Esophagus squamous epithelium (tissue), 5 donors: ENCODE measurements at regions not wholly inside any gene's neighbourhood (a gene's known extent, or its start where the extent isn't known, plus 50 kb on each side); places are given as distances from the start of the nearest gene placed in this dataset.
A peak's percentile ranks its signal among the peaks of the same experiment; 100 is the strongest.

ENCODE experiments used
- DNase-seq: peaks from one replicate; lab custom pipeline; 2025; lab: John Stamatoyannopoulos, UW
- H3K27ac ChIP-seq, 4 donors: fragments of 200-600 bp; sonication (generic); one replicate each; pipeline ENCODE4 v1.5.1; 2016 to 2019; ENCODE audit warnings: mild to moderate bottlenecking in 1 of 4
- H3K27me3 ChIP-seq, 4 donors: fragments of 200-600 bp; sonication (generic); 1 replicate in 3 of 4; 2 replicates in 1 of 4; pipeline versions ENCODE4 v1.5.1 to v1.6.0; 2017 to 2021; ENCODE audit warnings: antibody characterized with exemption in 1 of 4
- H3K36me3 ChIP-seq, 3 donors: fragments of 200-600 bp; sonication (generic); one replicate each; pipeline ENCODE4 v1.5.1; 2016 to 2019
- H3K4me1 ChIP-seq, 3 donors: fragments of 200-600 bp; sonication (generic); one replicate each; pipeline ENCODE4 v1.5.1; 2017 to 2019
- H3K4me3 ChIP-seq, 4 donors: fragments of 200-600 bp; sonication (generic); 1 replicate in 3 of 4; 2 replicates in 1 of 4; pipeline ENCODE4 v1.5.1; 2016 to 2019; ENCODE audit warnings: mild to moderate bottlenecking in 2 of 4, moderate library complexity in 1 of 4
- H3K9me3 ChIP-seq, 3 donors: fragments of 200-600 bp; sonication (generic); one replicate each; pipeline ENCODE4 v1.5.1; 2016 to 2019
- POLR2A ChIP-seq, 4 donors: fragments of 450-650 bp; IDR thresholded peaks; one replicate each; pipeline ENCODE4 v1.6.1; 2017; ENCODE audit warnings: antibody characterized with exemption in 4 of 4, mild to moderate bottlenecking in 4 of 4, moderate library complexity in 3 of 4
- WGBS, 2 donors: methylation state at CpG; one replicate each; pipeline ENCODE4 v1.1.5; 2018; 5-methylcytosine and 5-hydroxymethylcytosine counted together
- intact Hi-C: fragments of 100-400 bp; cut with DNase I; formaldehyde crosslinking; loops from one replicate; pipeline ENCODE4 v1.15.0; 2022
- TF ChIP-seq, protein P1 (sequence below), 6 experiments: fragments of 450-650 bp in 4 of 6; fragments of 200-600 bp in 2 of 6; sonication (generic) in 2 of 6; IDR thresholded peaks; one replicate each; pipeline ENCODE4 v1.5.1; 2016 to 2019; ENCODE audit warnings: antibody characterized with exemption in 6 of 6, mild to moderate bottlenecking in 4 of 6, moderate library complexity in 4 of 6
- donor health status: DM: yes; HTN: yes; CAD: no.

DNA sequence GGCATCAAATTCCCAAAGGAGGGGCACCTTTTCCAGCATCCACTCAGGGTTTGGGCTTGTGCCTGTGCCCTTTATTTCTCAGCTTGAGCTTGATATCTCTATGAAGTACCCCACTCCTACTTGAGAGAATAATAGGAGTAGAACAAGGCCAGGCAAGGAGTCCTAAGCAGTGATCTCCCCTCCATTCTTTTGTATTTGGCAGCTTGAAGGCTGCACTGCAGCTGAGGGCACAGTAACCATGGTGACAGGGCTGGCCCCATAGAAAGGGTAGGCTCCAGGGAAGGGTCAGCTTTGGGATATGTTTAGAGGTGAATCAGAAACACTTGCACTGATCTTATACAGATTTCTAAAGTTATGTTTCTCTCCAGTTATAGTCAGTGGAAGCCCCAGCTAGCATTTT is 145.4 kb upstream of the SLC24A5 start:
- no peak for DNase-seq
- no peak overlapping the region for H3K27ac ChIP-seq

DNA sequence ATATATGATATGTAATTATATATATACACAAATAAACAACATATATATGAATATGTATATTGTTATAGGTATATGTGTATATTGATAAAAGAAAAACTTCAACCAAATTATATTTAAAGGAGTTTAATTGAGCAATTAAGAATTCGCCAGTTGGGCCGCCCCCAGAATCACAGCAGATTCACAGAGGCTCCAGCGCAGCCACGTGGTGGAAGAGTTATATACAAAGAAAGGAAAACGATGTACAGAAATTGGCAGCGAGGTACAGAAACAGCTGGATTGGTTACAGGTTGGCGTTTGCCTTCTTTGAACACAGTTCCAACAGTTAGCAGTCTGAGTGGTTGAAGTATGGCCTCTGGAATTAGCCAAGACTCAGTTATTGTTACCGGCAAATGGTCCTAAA is 137.3 kb upstream of the SLC24A5 start:
- Histone ChIP-seq H3K27ac (no peak overlapping the region), H3K9me3 (no peaks in the 10 kb centered on the region), H3K36me3 (no peaks in the 10 kb centered on the region), H3K4me3 (no peak overlapping the region), H3K4me1 (no peaks in the 10 kb centered on the region), H3K27me3 (peaks cover 0 to 16% (median 0%) of the 10 kb centered on the region in 4 donors)
- WGBS, 2 donors: 49 to 67% methylated on average over 8 of the region's 8 CpGs
- intact Hi-C loops: loop anchor here (10.0 kb wide), 2 partner anchors 269 to 509 kb away; partner anchors contain the start of gene SEMA6D
- TF ChIP-seq, protein P1, sequence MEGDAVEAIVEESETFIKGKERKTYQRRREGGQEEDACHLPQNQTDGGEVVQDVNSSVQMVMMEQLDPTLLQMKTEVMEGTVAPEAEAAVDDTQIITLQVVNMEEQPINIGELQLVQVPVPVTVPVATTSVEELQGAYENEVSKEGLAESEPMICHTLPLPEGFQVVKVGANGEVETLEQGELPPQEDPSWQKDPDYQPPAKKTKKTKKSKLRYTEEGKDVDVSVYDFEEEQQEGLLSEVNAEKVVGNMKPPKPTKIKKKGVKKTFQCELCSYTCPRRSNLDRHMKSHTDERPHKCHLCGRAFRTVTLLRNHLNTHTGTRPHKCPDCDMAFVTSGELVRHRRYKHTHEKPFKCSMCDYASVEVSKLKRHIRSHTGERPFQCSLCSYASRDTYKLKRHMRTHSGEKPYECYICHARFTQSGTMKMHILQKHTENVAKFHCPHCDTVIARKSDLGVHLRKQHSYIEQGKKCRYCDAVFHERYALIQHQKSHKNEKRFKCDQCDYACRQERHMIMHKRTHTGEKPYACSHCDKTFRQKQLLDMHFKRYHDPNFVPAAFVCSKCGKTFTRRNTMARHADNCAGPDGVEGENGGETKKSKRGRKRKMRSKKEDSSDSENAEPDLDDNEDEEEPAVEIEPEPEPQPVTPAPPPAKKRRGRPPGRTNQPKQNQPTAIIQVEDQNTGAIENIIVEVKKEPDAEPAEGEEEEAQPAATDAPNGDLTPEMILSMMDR (IDR thresholded peaks at IDR 0.05): peak in 1 of 6 experiments; percentile 27
- TF ChIP-seq POLR2A (IDR thresholded peaks at IDR 0.05): no peak
- DNase-seq: no peak

More for the DNA sequence above, 145.4 kb upstream of the SLC24A5 start:
- intact Hi-C loops: no loop called here
- H3K9me3 ChIP-seq: no peaks in the 10 kb centered on the region
- no peaks in the 10 kb centered on the region for H3K4me1 ChIP-seq
- no peaks in the 10 kb centered on the region for H3K36me3 ChIP-seq
- no peak overlapping the region for H3K4me3 ChIP-seq
- H3K27me3 ChIP-seq: peaks cover 0 to 50% (median 0%) of the 10 kb centered on the region in 4 donors
- TF ChIP-seq, protein P1 (IDR thresholded peaks at IDR 0.05): no peak
- no peak for TF ChIP-seq POLR2A (IDR thresholded peaks at IDR 0.05)

DNA sequence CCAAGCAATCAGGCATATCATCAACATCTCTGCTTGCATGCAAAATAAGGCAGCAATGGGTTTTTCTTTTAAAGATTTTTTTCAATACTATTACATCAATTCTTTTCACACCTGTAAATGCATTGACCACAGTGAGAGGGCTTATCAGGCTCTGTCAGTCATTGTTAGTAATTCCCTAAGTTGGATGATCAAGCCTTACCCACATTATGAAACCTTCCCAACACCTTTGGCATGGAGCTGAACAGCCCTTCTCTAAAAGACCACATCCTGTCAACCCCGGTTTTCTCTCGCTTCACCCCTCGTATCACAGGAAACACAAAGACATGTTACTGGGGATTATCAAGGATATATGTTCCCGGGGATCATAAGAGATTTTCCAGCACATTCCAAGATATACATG is 135.2 kb upstream of the SLC24A5 start:
- intact Hi-C loops: loop anchor here (5.0 to 10.0 kb wide), 3 partner anchors 271 to 788 kb away; partner anchors contain the start of gene SEMA6D
- Histone ChIP-seq H3K9me3 (no peaks in the 10 kb centered on the region), H3K27ac (no peak overlapping the region), H3K36me3 (no peaks in the 10 kb centered on the region), H3K4me3 (no peak overlapping the region), H3K27me3 (peaks cover 0 to 12% (median 0%) of the 10 kb centered on the region in 4 donors), H3K4me1 (no peaks in the 10 kb centered on the region)
- WGBS, 2 donors: 45 to 63% methylated on average over 4 of the region's 4 CpGs
- no peak for DNase-seq
- TF ChIP-seq POLR2A (IDR thresholded peaks at IDR 0.05): no peak
- TF ChIP-seq, protein P1 (IDR thresholded peaks at IDR 0.05): no peak

DNA sequence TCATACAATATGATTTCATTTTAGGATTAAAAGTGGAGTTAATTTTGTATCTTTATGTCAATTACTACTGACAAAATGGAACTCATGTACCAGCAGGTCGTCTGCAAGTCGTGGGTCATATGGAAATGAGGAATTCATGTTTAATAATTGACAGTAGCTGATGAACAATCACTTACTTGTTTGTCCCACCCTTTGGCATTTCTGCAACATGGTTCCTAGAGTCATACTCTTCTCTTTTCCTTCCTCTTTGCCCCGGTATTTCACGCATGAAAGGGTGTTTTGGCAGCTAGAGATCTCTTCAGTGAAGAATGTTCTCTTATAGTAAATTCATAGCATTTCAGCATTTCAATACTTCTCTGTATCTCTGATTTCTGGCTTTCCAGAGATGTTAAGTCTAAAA is 133.3 kb upstream of the SLC24A5 start:
- TF ChIP-seq POLR2A (IDR thresholded peaks at IDR 0.05): no peak
- TF ChIP-seq, protein P1 (IDR thresholded peaks at IDR 0.05): no peak
- WGBS, 2 donors: 40 to 59% methylated on average over 4 of the region's 4 CpGs
- Histone ChIP-seq H3K4me3 (no peak overlapping the region), H3K4me1 (no peaks in the 10 kb centered on the region), H3K27ac (no peak overlapping the region), H3K27me3 (peaks cover 0 to 12% (median 0%) of the 10 kb centered on the region in 4 donors), H3K9me3 (no peaks in the 10 kb centered on the region), H3K36me3 (no peaks in the 10 kb centered on the region)
- intact Hi-C loops: loop anchor here (5.0 to 10.0 kb wide), 3 partner anchors 273 to 790 kb away; partner anchors contain the start of gene SEMA6D
- DNase-seq: no peak

DNA sequence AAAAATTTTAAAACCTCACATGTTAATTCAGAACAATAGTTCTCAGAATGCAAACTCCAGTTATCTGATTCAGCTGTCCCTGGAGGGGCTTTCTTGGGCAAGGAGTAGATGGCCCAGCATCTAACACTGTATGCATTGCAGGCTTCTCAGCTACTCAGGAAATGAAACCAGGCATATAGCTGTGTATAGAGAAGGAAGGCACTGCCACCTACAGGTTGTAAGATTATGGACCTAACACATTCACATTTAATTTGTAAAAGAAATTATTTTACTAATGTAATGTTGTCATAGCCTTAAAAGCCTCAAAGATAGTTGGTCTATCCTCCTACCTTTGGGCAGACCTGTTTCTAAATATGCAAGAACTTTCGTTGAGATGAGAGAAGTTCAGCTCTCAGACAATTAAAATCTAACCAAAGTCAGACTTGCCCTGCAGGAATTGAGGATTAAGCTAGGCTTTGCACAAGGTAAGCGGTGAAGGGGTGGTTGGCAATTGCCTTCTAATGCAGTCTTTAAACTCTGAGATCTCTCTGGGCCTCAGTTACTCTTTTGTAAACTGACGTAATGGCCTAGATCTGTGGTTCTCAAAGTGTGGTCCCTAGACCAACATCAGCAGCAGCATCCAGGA is 132.8 kb upstream of the SLC24A5 start:
- no peak for DNase-seq
- Histone ChIP-seq H3K27ac (no peak overlapping the region), H3K4me1 (no peaks in the 10 kb centered on the region), H3K27me3 (peaks cover 0 to 10% (median 0%) of the 10 kb centered on the region in 4 donors), H3K36me3 (no peaks in the 10 kb centered on the region), H3K4me3 (no peak overlapping the region), H3K9me3 (no peaks in the 10 kb centered on the region)
- WGBS, 2 donors: 44 to 48% methylated on average over 3 of the region's 3 CpGs
- no peak for TF ChIP-seq POLR2A (IDR thresholded peaks at IDR 0.05)
- TF ChIP-seq, protein P1 (IDR thresholded peaks at IDR 0.05): peak; percentile 30 to 74 (median 68)
- intact Hi-C loops: loop anchor here (5.0 to 10.0 kb wide), 3 partner anchors 273 to 791 kb away; partner anchors contain the start of gene SEMA6D
